ENCODE measurements at regions not wholly inside any gene's neighbourhood (a gene's known extent, or its start where the extent isn't known, plus 50 kb on each side); places are given as distances from the start of the nearest gene placed in this dataset.

DNA sequence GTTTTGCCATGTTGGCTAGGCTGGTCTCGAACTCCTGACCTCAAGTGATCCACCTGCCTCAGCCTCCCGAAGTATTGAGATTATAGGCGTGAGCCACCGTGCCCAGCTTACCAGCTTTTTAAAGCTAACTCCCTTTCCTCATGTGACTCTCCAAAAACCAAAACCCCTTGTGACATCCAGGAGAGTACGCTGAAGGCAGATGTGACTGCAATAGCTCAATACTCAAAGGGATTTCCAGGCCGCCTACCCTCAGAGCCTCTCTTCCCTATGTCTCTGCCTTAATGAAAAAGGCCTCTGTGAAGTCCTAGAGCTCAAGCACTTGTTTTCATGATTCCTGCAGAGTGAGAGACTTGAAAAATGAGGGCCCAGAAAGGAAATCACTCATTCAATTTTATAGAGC is 82.6 kb downstream of the TEX35 start:
- no peak for DNase-seq
- no peaks in the 10 kb centered on the region for H3K27me3 ChIP-seq
- TF ChIP-seq POLR2AphosphoS5 (IDR thresholded peaks at IDR 0.05): no peak
- TF ChIP-seq, protein P1, sequence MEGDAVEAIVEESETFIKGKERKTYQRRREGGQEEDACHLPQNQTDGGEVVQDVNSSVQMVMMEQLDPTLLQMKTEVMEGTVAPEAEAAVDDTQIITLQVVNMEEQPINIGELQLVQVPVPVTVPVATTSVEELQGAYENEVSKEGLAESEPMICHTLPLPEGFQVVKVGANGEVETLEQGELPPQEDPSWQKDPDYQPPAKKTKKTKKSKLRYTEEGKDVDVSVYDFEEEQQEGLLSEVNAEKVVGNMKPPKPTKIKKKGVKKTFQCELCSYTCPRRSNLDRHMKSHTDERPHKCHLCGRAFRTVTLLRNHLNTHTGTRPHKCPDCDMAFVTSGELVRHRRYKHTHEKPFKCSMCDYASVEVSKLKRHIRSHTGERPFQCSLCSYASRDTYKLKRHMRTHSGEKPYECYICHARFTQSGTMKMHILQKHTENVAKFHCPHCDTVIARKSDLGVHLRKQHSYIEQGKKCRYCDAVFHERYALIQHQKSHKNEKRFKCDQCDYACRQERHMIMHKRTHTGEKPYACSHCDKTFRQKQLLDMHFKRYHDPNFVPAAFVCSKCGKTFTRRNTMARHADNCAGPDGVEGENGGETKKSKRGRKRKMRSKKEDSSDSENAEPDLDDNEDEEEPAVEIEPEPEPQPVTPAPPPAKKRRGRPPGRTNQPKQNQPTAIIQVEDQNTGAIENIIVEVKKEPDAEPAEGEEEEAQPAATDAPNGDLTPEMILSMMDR (IDR thresholded peaks at IDR 0.05): no peak
- TF ChIP-seq POLR2A (IDR thresholded peaks at IDR 0.05): no peak
- TF ChIP-seq EP300 (IDR thresholded peaks at IDR 0.05; ENCODE audit: low read depth): no peak
- no peaks in the 10 kb centered on the region for H3K4me1 ChIP-seq
- H3K4me3 ChIP-seq: no peak overlapping the region
- no peaks in the 10 kb centered on the region for H3K36me3 ChIP-seq
- WGBS, 2 donors (ENCODE audit: low coverage in 1 of 2): 97 to 100% methylated on average over 6 of the region's 6 CpGs
- peaks cover 0 to 4% of the 10 kb centered on the region in 2 donors for H3K9me3 ChIP-seq
- intact Hi-C loops (cut with DNase I; ENCODE audit: low total_unique reads) (no loop called here), in situ Hi-C loops (cut with MboI; ENCODE audit: low pct_ligation_motif_present in 1 of 4, low pct_unique_long_range_greater_than_20kb in 1 of 4, low sequenced_read_pairs in 3 of 4) (no loop called here)
- no peak overlapping the region for H3K27ac ChIP-seq

DNA sequence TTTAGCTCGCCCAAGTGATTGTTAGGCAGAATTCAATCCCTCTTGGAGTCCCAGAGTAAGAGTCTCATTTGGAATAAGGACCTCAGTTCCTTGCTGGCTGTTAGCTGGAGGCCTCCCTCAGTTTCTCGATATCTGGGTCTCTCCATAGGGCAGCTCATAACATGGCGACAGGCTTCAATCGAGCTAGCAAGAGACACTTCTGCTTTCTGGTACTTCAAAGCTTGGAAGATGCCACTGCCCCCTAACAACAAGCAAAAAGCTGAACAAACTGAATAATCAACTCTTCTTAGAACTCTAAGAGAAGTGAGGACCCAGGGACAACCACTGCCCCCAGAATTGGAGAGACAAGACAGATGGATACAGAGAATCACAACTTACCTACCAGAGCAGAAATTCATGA is 86.2 kb downstream of the TEX35 start:
- Histone ChIP-seq H3K36me3 (no peaks in the 10 kb centered on the region), H3K27me3 (no peaks in the 10 kb centered on the region), H3K9me3 (no peaks in the 10 kb centered on the region), H3K4me1 (no peaks in the 10 kb centered on the region), H3K4me3 (no peak overlapping the region), H3K27ac (no peak overlapping the region)
- in situ Hi-C loops (cut with MboI; ENCODE audit: low pct_ligation_motif_present in 1 of 4, low pct_unique_long_range_greater_than_20kb in 1 of 4, low sequenced_read_pairs in 3 of 4): no loop called here
- DNase-seq: no peak
- intact Hi-C loops (cut with DNase I; ENCODE audit: low total_unique reads): no loop called here
- 84% methylated on average over 4 of the region's 4 CpGs; no CpG with 5 or more reads in 1 of the 2 donors for WGBS, 2 donors (ENCODE audit: low coverage in 1 of 2)
- TF ChIP-seq POLR2AphosphoS5 (IDR thresholded peaks at IDR 0.05) (no peak), POLR2A (IDR thresholded peaks at IDR 0.05) (no peak), EP300 (IDR thresholded peaks at IDR 0.05; ENCODE audit: low read depth) (no peak)
- TF ChIP-seq, protein P1 (IDR thresholded peaks at IDR 0.05): no peak

DNA sequence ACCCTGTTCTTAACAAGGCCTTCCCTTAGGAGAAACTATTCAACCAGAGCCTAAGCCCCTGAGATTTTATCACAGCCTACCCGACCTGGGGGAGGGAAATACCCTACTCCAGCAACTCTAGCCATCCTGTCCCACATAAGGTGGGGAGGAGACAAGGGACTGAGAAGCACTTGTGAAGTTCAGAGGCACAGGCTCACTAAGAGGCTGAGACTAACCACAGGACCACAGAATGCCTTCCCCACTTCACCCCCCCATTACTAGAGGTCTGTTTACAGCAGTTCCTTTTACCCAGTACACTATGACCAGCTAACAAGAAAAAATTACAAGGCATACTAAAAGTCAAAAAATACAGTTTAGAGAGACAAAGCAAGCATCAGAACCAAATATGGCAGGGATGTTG is 86.8 kb downstream of the TEX35 start:
- in situ Hi-C loops (cut with MboI; ENCODE audit: low pct_ligation_motif_present in 1 of 4, low pct_unique_long_range_greater_than_20kb in 1 of 4, low sequenced_read_pairs in 3 of 4): no loop called here
- intact Hi-C loops (cut with DNase I; ENCODE audit: low total_unique reads): no loop called here

DNA sequence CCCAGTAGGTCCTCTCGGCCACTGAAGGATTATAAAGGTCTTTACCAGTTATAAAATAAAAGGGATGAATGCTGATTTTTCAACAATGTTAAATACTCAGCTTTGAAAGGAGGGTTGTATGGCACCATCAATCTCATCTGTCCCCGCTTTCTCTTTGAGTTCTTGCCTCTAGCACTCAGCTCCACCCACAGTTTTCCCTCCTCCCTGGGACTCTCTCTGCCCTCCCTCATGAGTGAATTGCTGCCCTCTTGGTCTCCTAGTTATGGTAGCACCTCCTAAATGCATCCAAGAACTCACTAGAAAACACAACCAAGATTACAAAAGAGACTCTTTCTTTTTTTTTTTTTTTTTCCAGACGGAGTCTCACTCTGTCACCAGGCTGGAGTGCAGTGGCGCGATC is 91.0 kb downstream of the TEX35 start:
- 89 to 92% methylated on average over 4 to 5 of the region's 5 CpGs for WGBS, 2 donors (ENCODE audit: low coverage in 1 of 2)

More for the DNA sequence above, 86.8 kb downstream of the TEX35 start:
- 40 to 43% methylated on average over 1 of the region's 1 CpG for WGBS, 2 donors (ENCODE audit: low coverage in 1 of 2)
- Histone ChIP-seq H3K9me3 (no peaks in the 10 kb centered on the region), H3K27me3 (no peaks in the 10 kb centered on the region), H3K4me3 (no peak overlapping the region), H3K27ac (no peak overlapping the region), H3K36me3 (no peaks in the 10 kb centered on the region), H3K4me1 (no peaks in the 10 kb centered on the region)
- DNase-seq: no peak
- TF ChIP-seq EP300 (IDR thresholded peaks at IDR 0.05; ENCODE audit: low read depth) (no peak), POLR2A (IDR thresholded peaks at IDR 0.05) (no peak)
- TF ChIP-seq, protein P1 (IDR thresholded peaks at IDR 0.05): no peak

More for the DNA sequence above, 91.0 kb downstream of the TEX35 start:
- Histone ChIP-seq H3K4me3 (no peak overlapping the region), H3K27ac (no peak overlapping the region), H3K9me3 (no peaks in the 10 kb centered on the region), H3K36me3 (no peaks in the 10 kb centered on the region), H3K27me3 (no peaks in the 10 kb centered on the region), H3K4me1 (peaks cover 0 to 9% (median 1%) of the 10 kb centered on the region in 4 donors)
- TF ChIP-seq, protein P1 (IDR thresholded peaks at IDR 0.05): no peak
- no peak for TF ChIP-seq EP300 (IDR thresholded peaks at IDR 0.05; ENCODE audit: low read depth)
- no peak for TF ChIP-seq POLR2A (IDR thresholded peaks at IDR 0.05)
- no peak for TF ChIP-seq POLR2AphosphoS5 (IDR thresholded peaks at IDR 0.05)
- no peak for DNase-seq
- intact Hi-C loops (cut with DNase I; ENCODE audit: low total_unique reads) (no loop called here), in situ Hi-C loops (cut with MboI; ENCODE audit: low pct_ligation_motif_present in 1 of 4, low pct_unique_long_range_greater_than_20kb in 1 of 4, low sequenced_read_pairs in 3 of 4) (no loop called here)
